Muscle layer of colon (tissue), 2 donors: ENCODE measurements at regions not wholly inside any gene's neighbourhood (a gene's known extent, or its start where the extent isn't known, plus 50 kb on each side); places are given as distances from the start of the nearest gene placed in this dataset.

ENCODE experiments used
- H3K27ac ChIP-seq: one replicate; pipeline ENCODE4 v1.7.0; 2013; ENCODE audit warnings: low read depth, mild to moderate bottlenecking, low read length, moderate library complexity
- H3K27me3 ChIP-seq, 2 donors: one replicate each; pipeline ENCODE4 v1.7.0; 2013; ENCODE audit warnings: low read length in 2 of 2, mild to moderate bottlenecking in 2 of 2; ENCODE audit not compliant: insufficient read depth in 2 of 2, control insufficient read depth in 1 of 2
- H3K36me3 ChIP-seq: one replicate; pipeline ENCODE4 v1.7.0; 2013; ENCODE audit warnings: mild to moderate bottlenecking, low read length; ENCODE audit not compliant: insufficient read depth
- H3K4me1 ChIP-seq: one replicate; pipeline ENCODE4 v1.7.0; 2013; ENCODE audit warnings: mild to moderate bottlenecking, low read length; ENCODE audit not compliant: insufficient read depth
- H3K4me3 ChIP-seq, 2 donors: one replicate each; pipeline ENCODE4 v1.7.0; 2013; ENCODE audit warnings: low read length in 2 of 2, low read depth in 1 of 2, mild to moderate bottlenecking in 1 of 2, moderate library complexity in 1 of 2
- H3K9ac ChIP-seq: one replicate; pipeline ENCODE4 v1.7.0; 2013; ENCODE audit warnings: low read length
- H3K9me3 ChIP-seq: one replicate; pipeline ENCODE4 v1.7.0; 2013; ENCODE audit warnings: mild to moderate bottlenecking, low read length
- donor health status: abdominal sarcoma.
- donor health status: Adenocarcinoma of cecum.

DNA sequence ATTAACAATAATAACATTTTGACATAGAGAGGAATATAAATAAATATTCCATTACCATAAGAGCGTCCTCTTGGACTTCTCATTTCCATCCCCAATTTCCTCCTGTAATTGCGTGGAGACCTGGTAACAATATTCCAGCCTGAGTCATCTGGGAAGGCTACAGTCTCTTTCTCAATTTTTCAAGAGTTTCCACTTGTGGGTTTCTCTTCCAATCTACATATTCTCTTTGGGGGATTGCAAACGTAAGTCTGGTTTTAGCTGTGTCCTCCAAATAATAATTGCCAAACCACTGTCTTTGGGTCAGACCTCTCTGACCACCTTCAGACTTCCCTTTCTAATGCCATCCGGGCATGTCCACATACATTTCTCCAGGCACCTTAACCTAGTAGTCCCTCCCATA, 124.5 kb upstream of the USP24 start:
- no peaks in the 10 kb centered on the region for H3K36me3 ChIP-seq
- H3K4me1 ChIP-seq = no peaks in the 10 kb centered on the region
- no peak overlapping the region for H3K4me3 ChIP-seq

DNA sequence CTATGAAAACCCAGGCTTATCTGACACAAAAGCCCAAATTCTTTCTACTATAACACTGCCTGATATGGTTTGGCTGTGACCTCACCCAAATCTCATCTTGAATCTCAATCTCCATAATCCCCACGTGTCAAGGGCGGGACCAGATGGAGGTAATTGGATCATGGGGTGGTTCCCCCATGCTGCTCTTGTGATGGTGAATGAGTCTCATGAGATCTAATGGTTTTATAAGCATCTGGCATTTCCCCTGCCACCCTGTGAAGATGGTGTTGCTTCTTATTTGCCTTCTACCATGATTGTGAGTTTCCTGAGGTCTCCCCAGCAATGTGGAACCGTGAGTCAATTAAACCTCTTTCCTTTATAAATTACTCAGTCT, 123.3 kb upstream of the USP24 start:
- no peaks in the 10 kb centered on the region for H3K27me3 ChIP-seq
- H3K36me3 ChIP-seq = no peaks in the 10 kb centered on the region

More for the DNA sequence above, 124.5 kb upstream of the USP24 start:
- Histone ChIP-seq H3K9ac (no peak overlapping the region), H3K9me3 (no peaks in the 10 kb centered on the region), H3K27me3 (no peaks in the 10 kb centered on the region), H3K27ac (no peak overlapping the region)

DNA sequence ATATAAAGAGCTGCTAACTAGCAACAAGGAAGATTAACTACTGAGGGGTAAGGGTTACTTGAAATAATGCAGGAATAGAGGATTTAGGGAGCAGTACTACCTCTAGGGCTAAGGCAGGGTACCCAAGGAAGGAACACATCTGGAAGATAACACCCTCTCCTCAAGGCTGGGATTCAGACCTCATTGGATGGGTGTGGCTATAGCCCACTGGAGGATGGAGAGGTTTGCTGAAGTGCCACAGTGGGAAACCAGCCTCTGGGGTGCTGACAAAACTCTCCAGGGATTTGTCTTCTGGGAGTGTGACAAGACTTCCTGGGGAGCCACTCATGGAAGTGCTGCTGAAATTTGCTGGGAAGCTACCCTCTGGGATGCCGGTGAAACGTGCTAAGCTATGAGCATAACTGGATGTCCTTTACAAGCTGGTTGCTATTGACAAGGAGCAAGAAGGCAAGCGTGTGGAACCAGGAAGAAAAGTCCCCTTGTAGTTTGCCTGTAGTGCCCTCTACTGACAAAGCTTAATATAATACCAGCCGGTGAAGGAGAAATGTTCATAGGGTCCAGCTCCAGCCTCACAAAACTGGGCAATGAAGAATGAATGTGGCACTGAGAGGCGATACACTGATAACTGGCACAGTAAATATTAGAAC, 122.8 kb upstream of the USP24 start:
- H3K4me1 ChIP-seq = no peaks in the 10 kb centered on the region
- no peak overlapping the region for H3K4me3 ChIP-seq
- no peak overlapping the region for H3K27ac ChIP-seq
- no peak overlapping the region for H3K9ac ChIP-seq
- no peaks in the 10 kb centered on the region for H3K36me3 ChIP-seq
- H3K9me3 ChIP-seq = no peaks in the 10 kb centered on the region
- H3K27me3 ChIP-seq = no peaks in the 10 kb centered on the region

More for the DNA sequence above, 123.3 kb upstream of the USP24 start:
- Histone ChIP-seq H3K4me1 (no peaks in the 10 kb centered on the region), H3K9me3 (no peaks in the 10 kb centered on the region), H3K9ac (no peak overlapping the region), H3K4me3 (no peak overlapping the region), H3K27ac (no peak overlapping the region)

DNA sequence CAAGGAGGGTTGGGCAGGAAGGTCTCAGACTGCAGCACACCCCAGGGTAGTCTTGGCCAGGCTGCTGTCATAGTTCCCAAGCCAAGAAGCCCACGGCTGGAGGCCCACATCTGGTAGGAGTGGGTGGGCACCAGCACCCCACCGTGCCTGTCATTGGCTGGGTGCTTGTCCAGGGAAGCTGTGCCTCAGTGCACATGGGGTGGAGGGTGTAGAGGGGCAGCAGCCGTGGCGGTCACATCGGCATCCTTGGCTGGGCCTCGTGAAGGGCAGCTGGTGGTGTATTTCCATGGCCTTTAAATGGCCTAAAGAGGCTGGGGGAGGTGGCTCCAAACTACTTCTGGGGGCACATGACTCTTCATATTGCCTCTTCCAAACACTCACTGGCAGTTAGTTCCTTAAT, 119.6 kb upstream of the USP24 start:
- Histone ChIP-seq H3K36me3 (no peaks in the 10 kb centered on the region), H3K4me1 (no peaks in the 10 kb centered on the region), H3K4me3 (no peak overlapping the region), H3K9me3 (no peaks in the 10 kb centered on the region), H3K27me3 (no peaks in the 10 kb centered on the region), H3K27ac (no peak overlapping the region), H3K9ac (no peak overlapping the region)

DNA sequence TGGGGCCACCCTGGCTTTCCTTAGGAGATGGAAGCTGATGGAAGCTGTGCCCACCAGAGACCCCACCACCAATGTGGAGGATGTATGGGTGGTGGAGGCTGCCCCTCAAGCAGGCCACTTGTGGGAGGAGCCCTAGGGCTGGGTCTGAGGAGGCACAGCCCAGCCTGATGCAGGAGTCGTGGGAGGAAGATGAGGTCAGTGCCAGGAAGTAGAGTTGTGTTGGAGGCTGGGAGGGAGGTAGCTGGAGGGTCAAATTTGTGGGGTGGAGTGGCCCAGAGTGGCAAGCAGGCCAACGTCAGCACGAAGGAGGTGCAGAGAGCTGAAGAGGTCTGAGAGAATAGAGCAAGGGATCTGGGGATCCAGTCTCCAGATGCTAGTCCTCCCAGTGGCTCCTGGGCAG, 119.0 kb upstream of the USP24 start:
- Histone ChIP-seq H3K9ac (no peak overlapping the region), H3K36me3 (no peaks in the 10 kb centered on the region), H3K4me3 (no peak overlapping the region), H3K4me1 (no peaks in the 10 kb centered on the region), H3K9me3 (no peaks in the 10 kb centered on the region), H3K27ac (no peak overlapping the region), H3K27me3 (no peaks in the 10 kb centered on the region)

DNA sequence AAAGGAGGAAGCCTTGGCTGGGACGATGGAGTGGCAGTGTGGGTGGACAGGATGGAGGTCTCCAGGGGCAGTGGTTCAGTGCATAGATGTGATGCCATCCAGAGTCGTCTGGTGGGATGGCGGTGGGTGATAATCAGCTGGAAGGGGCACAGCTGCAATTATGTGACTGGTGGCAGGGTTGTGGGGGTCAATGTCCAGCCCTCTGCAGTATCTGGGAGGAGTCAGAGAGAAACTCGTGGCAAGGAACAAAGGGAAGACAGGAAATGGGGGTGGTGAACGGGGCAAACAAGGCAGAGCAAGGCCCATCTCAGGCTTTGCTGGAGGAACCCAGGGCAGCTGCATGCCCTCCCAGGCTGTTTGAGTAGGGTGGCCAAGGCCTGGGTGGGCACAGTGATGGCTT, 118.3 kb upstream of the USP24 start:
- Histone ChIP-seq H3K36me3 (no peaks in the 10 kb centered on the region), H3K27me3 (no peaks in the 10 kb centered on the region), H3K9ac (no peak overlapping the region), H3K4me1 (no peaks in the 10 kb centered on the region), H3K9me3 (no peaks in the 10 kb centered on the region), H3K4me3 (no peak overlapping the region), H3K27ac (no peak overlapping the region)

DNA sequence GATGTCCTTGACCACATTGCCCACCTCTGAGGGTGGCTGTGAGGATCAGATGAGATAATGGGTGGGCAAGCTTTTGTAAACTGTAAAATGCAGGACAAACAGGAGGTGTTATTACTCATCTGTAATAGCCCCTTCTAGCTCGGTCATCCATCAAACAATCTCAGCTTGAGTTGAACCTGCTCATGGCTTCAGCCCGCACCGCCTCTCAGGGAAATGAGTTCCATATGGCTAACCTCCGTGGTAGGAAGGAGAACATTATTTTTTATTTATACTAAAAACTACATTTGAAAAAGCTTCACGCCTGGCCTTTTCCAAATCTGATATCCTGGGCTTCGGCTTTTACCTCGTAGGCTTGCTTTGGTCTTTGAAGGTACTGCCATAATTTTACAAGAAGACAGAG, 116.2 kb upstream of the USP24 start:
- Histone ChIP-seq H3K9me3 (no peaks in the 10 kb centered on the region), H3K27ac (no peak overlapping the region)

DNA sequence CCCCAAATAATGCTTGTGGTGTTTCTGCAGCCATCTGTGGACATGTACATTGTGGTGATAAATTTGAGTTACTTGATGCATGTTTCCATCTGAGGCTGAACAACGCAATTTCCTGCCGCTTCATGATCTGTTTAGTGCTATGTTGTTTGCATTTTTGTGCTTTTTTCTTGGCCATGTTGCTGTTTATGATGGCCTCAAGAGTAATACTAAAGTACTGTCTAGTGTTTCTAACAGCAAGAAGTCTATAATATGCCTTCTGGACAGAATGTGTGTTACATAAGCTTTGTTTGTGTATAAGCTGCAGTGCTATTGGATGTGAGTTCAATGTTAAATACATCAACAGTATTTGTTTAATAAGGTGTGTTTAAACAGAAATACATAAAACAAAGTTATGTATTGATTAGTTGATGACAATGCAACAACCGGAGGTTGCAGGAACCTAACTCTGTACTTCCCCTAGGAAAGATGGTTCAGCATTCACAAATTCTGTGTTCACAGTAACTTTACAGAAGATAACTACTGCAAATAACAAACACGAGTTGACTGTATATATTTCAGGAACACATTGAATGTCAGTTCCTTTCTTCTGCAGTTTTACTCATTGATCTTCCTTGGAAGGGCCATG, 114.8 kb upstream of the USP24 start:
- Histone ChIP-seq H3K27ac (no peak overlapping the region), H3K4me1 (no peaks in the 10 kb centered on the region), H3K9me3 (no peaks in the 10 kb centered on the region), H3K4me3 (no peak overlapping the region), H3K9ac (no peak overlapping the region), H3K36me3 (no peaks in the 10 kb centered on the region), H3K27me3 (no peaks in the 10 kb centered on the region)

More for the DNA sequence above, 116.2 kb upstream of the USP24 start:
- H3K4me1 ChIP-seq = no peaks in the 10 kb centered on the region
- no peaks in the 10 kb centered on the region for H3K27me3 ChIP-seq
- H3K4me3 ChIP-seq = no peak overlapping the region
- H3K9ac ChIP-seq = no peak overlapping the region
- no peaks in the 10 kb centered on the region for H3K36me3 ChIP-seq

DNA sequence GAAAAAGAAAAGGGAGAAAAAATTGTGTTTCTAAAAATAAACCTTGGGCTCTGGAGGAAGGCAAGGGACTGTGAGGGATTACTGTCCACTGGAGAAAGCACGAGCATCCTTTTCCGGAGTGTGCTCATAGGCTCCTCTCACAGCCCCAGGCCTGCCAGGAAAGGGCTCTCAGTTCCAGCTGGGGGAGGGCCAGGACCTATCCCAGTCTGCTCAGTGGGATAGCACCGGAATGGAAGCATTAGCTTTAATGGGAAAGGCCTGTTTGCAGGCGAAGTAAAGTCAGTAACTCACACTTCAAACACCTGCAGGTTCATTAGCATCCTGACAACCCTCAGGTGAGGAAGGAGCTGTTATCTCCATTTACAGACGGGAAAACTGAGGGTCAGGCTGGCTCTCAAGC, 113.9 kb upstream of the USP24 start:
- Histone ChIP-seq H3K4me1 (no peaks in the 10 kb centered on the region), H3K9me3 (no peaks in the 10 kb centered on the region), H3K9ac (no peak overlapping the region), H3K27ac (no peak overlapping the region), H3K27me3 (no peaks in the 10 kb centered on the region), H3K36me3 (no peaks in the 10 kb centered on the region), H3K4me3 (no peak overlapping the region)

DNA sequence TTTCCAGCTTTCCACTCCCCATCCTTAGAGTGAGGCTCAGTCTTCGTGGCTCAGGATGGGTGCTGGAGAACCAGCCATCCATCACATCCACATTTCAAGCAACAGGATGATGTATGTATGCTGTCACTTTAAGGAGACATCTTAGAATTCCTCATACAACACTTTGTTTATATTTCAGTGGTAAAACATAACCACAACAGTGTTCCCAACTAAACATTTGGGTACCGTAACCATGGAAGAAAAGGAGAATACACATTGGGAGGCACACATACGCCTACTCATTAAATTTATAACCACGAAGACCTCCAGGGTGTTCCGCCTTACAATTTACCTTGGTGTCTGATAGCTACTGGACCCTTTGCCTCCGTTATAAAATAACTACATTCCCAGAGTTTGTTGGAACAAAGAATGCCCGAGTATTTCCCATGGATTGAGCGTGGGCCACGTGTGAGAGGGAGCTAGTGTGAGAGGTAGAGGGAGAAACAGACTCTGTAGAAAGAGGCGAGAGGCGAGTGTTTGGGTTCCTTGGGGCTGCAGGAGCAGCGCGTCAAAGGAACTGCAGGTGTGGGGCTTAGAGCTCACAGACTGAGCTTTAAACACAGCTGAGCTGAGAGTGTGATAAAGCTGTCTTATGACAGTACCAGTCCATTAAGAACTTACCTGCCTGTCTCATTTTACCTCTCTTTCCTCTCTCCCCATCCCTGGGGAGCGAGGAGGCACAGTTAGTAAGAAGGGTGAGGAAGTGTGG, 111.5 kb upstream of the USP24 start:
- H3K4me3 ChIP-seq = no peak overlapping the region
- H3K9me3 ChIP-seq = no peaks in the 10 kb centered on the region
- no peak overlapping the region for H3K9ac ChIP-seq
- no peak overlapping the region for H3K27ac ChIP-seq
- H3K36me3 ChIP-seq = no peaks in the 10 kb centered on the region
- H3K27me3 ChIP-seq = no peaks in the 10 kb centered on the region
- no peaks in the 10 kb centered on the region for H3K4me1 ChIP-seq

DNA sequence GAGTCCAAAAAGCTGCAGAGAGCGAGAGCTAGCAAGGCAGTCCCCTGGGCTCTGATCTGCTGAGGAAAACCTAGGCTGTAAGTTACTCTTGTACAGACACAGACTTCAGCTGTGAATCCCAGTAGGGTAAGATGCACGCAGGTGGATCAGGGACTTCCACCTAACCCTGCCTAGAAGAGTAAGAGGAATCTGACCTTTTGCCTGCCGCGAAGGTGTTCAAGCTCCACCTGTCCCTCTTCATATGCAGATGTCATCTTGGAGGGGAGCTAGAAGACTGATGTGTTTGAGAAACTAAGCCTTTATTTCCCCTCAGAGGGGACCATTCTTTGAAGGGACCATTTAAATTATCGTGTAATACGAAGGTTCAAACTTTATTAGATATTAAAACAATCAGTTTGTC, 108.6 kb upstream of the USP24 start:
- no peak overlapping the region for H3K27ac ChIP-seq

More for the DNA sequence above, 108.6 kb upstream of the USP24 start:
- Histone ChIP-seq H3K4me1 (no peaks in the 10 kb centered on the region), H3K9me3 (no peaks in the 10 kb centered on the region), H3K27me3 (no peaks in the 10 kb centered on the region), H3K9ac (no peak overlapping the region), H3K4me3 (no peak overlapping the region), H3K36me3 (no peaks in the 10 kb centered on the region)
